Right lobe of liver (tissue), 6 donors: ENCODE measurements at regions not wholly inside any gene's neighbourhood (a gene's known extent, or its start where the extent isn't known, plus 50 kb on each side); places are given as distances from the start of the nearest gene placed in this dataset.

Source experiments
- ATAC-seq, 4 donors: fragments of 200-7000 bp; cut with Tn5 transposase; one replicate each; pipeline ENCODE4 v1.9.1; 2020; ENCODE audit warnings: mild to moderate bottlenecking in 4 of 4, moderate library complexity in 4 of 4
- DNase-seq, 3 donors: peaks; one replicate each; pipeline ENCODE4 v3.0.0-alpha.2; 2020
- H3K27ac ChIP-seq, 3 donors: fragments of 200-600 bp; one replicate each; pipeline ENCODE4 v1.8.0; 2022
- H3K27me3 ChIP-seq, 2 donors: fragments of 200-600 bp; one replicate each; pipeline ENCODE4 v1.8.0; 2022
- H3K36me3 ChIP-seq, 4 donors: fragments of 200-600 bp; sonication (generic) in 1 of 4; one replicate each; pipeline versions ENCODE4 v1.5.1 to v1.8.0; 2017 to 2022; ENCODE audit warnings: control low read depth in 1 of 4
- H3K4me1 ChIP-seq, 4 donors: fragments of 200-600 bp; sonication (generic) in 1 of 4; one replicate each; pipeline versions ENCODE4 v1.5.1 to v1.8.0; 2017 to 2022; ENCODE audit warnings: control low read depth in 1 of 4
- H3K4me3 ChIP-seq, 3 donors: fragments of 200-600 bp; one replicate each; pipeline ENCODE4 v1.8.0; 2022
- H3K9me3 ChIP-seq, 4 donors: fragments of 200-600 bp; sonication (generic) in 1 of 4; one replicate each; pipeline versions ENCODE4 v1.5.1 to v1.8.0; 2017 to 2022; ENCODE audit warnings: control low read depth in 1 of 4
- POLR2A ChIP-seq: fragments of 450-650 bp; IDR thresholded peaks from one replicate; pipeline ENCODE4 v1.6.1; 2017; ENCODE audit warnings: antibody characterized with exemption, mild to moderate bottlenecking
- WGBS: methylation state at CpG from one replicate; pipeline ENCODE4 v1.1.6; 2018; ENCODE audit warnings: low coverage, low lambda C conversion rate; ENCODE audit not compliant: insufficient coverage; ENCODE audit errors: missing lambda C conversion rate; 5-methylcytosine and 5-hydroxymethylcytosine counted together
- intact Hi-C, 2 donors: fragments of 100-400 bp; cut with DNase I; formaldehyde crosslinking; loops; one replicate each; pipeline versions ENCODE4 v1.11.2 to v1.14.1; 2022
- TF ChIP-seq, protein P1 (sequence below), 4 donors: fragments of 200-600 bp in 3 of 4; fragments of 450-650 bp in 1 of 4; IDR thresholded peaks; one replicate each; pipeline versions ENCODE4 v1.5.1 to v1.8.0; 2016 to 2022; ENCODE audit warnings: antibody characterized with exemption in 4 of 4, mild to moderate bottlenecking in 2 of 4
- donor health status: DM: no; HTN: yes; CAD: no.
- donor health status: DM: no; HTN: no; CAD: no.
- donor health status: DM: no; HTN: no; CAD: no.
- donor health status: DM: no; HTN: yes; CAD: no.
- donor health status: DM: no; HTN: yes; CAD: no.

DNA sequence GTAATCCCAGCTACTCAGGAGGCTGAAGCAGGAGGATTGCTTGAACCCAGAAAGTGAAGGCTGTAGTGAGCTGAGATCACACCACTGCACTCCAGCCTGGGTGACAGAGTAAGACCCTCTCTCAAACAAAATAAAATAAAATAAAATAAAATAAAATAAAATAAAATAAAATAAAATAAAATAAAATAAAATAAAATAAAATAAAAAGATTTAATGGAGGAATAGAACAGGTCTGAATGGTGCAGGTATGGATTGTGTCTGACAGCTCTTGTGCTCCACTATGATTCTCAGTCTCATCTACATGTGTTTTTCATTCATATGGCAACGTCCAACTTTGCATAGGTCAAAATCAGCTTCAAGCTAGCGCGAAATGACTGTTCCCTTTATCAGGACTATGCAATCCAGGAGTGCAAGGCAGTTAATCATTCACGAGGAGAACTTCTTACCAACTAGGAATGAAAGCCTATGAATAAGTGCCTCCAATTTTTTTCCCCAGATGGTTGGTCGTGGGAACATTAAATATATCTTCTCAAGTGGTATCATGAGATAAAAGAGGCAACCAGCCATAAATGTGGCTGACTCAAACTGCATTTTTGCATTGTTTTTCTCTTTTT, 1392.3 kb upstream of the CDH9 start:
- Histone ChIP-seq H3K36me3 (no peaks in the 10 kb centered on the region), H3K27me3 (no peaks in the 10 kb centered on the region), H3K4me3 (no peak overlapping the region), H3K9me3 (no peaks in the 10 kb centered on the region), H3K27ac (no peak overlapping the region), H3K4me1 (no peaks in the 10 kb centered on the region)
- 38% methylated on average over 5 of the region's 5 CpGs for WGBS
- ATAC-seq (no peak), DNase-seq (no peak)
- TF ChIP-seq, protein P1, sequence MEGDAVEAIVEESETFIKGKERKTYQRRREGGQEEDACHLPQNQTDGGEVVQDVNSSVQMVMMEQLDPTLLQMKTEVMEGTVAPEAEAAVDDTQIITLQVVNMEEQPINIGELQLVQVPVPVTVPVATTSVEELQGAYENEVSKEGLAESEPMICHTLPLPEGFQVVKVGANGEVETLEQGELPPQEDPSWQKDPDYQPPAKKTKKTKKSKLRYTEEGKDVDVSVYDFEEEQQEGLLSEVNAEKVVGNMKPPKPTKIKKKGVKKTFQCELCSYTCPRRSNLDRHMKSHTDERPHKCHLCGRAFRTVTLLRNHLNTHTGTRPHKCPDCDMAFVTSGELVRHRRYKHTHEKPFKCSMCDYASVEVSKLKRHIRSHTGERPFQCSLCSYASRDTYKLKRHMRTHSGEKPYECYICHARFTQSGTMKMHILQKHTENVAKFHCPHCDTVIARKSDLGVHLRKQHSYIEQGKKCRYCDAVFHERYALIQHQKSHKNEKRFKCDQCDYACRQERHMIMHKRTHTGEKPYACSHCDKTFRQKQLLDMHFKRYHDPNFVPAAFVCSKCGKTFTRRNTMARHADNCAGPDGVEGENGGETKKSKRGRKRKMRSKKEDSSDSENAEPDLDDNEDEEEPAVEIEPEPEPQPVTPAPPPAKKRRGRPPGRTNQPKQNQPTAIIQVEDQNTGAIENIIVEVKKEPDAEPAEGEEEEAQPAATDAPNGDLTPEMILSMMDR (IDR thresholded peaks at IDR 0.05) = no peak
- no peak for TF ChIP-seq POLR2A
- intact Hi-C loops = no loop called here

DNA sequence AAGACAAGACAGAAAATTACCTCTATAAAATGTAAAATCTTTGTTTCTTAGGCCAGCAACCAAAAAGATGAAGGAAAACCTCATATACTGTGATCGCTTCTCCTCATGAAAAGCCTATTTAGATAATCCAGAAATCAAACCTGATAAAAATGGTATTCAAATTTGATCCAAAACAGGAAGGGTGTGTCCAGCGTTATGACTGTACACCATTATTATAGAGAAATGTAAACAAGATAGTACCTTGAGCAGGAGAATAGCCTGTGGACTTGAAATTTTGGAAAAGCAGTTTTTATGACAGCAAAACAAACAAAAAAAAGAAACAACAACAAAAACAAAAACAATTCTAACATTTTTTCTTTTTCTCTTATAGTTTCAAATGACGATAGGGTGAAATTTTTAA, 1382.8 kb upstream of the CDH9 start:
- 44% methylated on average over 3 of the region's 3 CpGs for WGBS
- Histone ChIP-seq H3K4me1 (no peaks in the 10 kb centered on the region), H3K27me3 (no peaks in the 10 kb centered on the region), H3K36me3 (no peaks in the 10 kb centered on the region), H3K27ac (no peak overlapping the region), H3K9me3 (no peaks in the 10 kb centered on the region), H3K4me3 (no peak overlapping the region)
- DNase-seq = no peak
- TF ChIP-seq POLR2A = no peak
- TF ChIP-seq, protein P1 (IDR thresholded peaks at IDR 0.05) = no peak
- intact Hi-C loops = no loop called here
- ATAC-seq = no peak

DNA sequence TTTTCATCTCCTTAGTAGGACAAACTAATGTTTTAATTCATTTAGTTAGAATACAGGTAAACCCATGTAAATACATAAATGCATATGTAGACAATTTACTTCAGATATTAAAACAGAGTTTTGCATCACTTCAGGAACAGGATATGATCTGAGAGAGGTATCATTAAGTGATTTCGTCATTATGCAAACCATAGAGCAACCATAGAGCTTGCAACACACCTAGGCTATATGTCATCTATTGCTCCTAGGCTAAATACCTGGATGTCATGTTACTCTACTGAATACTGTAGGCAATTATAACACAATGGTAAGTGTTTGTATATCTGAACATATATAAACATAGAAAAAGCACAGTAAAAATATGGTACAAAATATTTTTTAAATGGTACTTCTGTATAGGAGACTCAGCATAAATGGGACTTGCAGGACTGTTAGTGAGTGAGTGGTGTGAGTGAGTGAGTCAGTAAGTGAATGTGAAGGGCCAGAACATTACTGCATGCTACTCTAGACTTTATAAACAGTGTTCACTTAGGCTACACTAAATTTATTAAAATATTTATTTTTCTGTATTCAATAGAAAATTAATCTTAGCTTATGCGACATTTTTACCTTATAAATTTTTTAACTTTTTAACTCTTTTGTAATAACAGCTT, 1377.5 kb upstream of the CDH9 start:
- H3K36me3 ChIP-seq = no peaks in the 10 kb centered on the region
- ATAC-seq = no peak
- no peaks in the 10 kb centered on the region for H3K4me1 ChIP-seq
- no peak overlapping the region for H3K27ac ChIP-seq
- no peak for DNase-seq
- intact Hi-C loops = no loop called here
- 39% methylated on average over 2 of the region's 2 CpGs for WGBS
- no peak for TF ChIP-seq POLR2A
- TF ChIP-seq, protein P1 (IDR thresholded peaks at IDR 0.05) = no peak
- no peak overlapping the region for H3K4me3 ChIP-seq
- no peaks in the 10 kb centered on the region for H3K27me3 ChIP-seq
- no peaks in the 10 kb centered on the region for H3K9me3 ChIP-seq

DNA sequence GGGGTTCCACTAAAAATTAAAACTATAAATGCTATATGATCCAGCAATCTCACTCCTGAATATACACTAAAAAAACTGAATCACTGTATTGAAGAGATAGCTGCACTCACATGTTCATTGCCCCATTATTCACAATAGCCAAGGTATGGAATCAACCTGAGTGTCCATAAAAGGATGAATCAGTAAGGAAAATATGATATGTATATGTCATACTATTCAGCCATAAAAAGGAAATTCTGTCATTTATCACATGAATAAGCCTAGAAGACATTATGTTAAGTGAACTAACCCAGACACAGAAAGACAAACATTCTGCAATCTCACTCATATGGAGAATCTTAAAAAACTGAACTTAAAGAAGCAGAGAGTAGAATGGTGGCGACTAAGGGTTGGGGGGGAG, 1376.2 kb upstream of the CDH9 start:
- H3K4me1 ChIP-seq = no peaks in the 10 kb centered on the region
- no peak overlapping the region for H3K4me3 ChIP-seq
- TF ChIP-seq, protein P1 (IDR thresholded peaks at IDR 0.05) = no peak
- no peak for TF ChIP-seq POLR2A
- WGBS = 60% methylated on average over 1 of the region's 1 CpG
- H3K36me3 ChIP-seq = no peaks in the 10 kb centered on the region
- no peak for DNase-seq
- no peak for ATAC-seq
- no peak overlapping the region for H3K27ac ChIP-seq
- no peaks in the 10 kb centered on the region for H3K9me3 ChIP-seq
- intact Hi-C loops = no loop called here
- no peaks in the 10 kb centered on the region for H3K27me3 ChIP-seq
